IPS-NIHi7 (cell line): ENCODE measurements at regions not wholly inside any gene's neighbourhood (a gene's known extent, or its start where the extent isn't known, plus 50 kb on each side); places are given as distances from the start of the nearest gene placed in this dataset.
A peak's percentile ranks its signal among the peaks of the same experiment; 100 is the strongest.
"Not testable (repeated sequence)": the region's sequence is repeated elsewhere in the genome, so short reads cannot be mapped to it uniquely, and the experiment has no call there.

Experiments
- DNase-seq: peaks from one replicate; pipeline ENCODE4 v3.0.0; 2012; ENCODE audit warnings: mixed read lengths; ENCODE audit errors: extremely low spot score

- DNase-seq: not testable (repeated sequence)
Observed at GRCh38 chr1:143784239-143784882, 187.4 kb downstream of the FAM72C start.

- DNase-seq: not testable (repeated sequence)
Observed at GRCh38 chr1:143778178-143778577, 193.6 kb downstream of the FAM72C start.

GRCh38 chr1:143764831-143765230 lies 207.0 kb downstream of the FAM72C start:
- DNase-seq: not testable (repeated sequence)

- DNase-seq: not testable (repeated sequence)
Observed at GRCh38 chr1:143760366-143760765, 211.4 kb downstream of the FAM72C start.

GRCh38 chr1:143755961-143756360 lies 215.8 kb downstream of the FAM72C start:
- DNase-seq: not testable (repeated sequence)

GRCh38 chr1:143748906-143749305 lies 222.9 kb downstream of the FAM72C start:
- no peak for DNase-seq

GRCh38 chr1:143736562-143736961 lies 235.2 kb downstream of the FAM72C start:
- peak; percentile 6 for DNase-seq

GRCh38 chr1:143735764-143736461 lies 235.9 kb downstream of the FAM72C start:
- DNase-seq: peak; percentile 34

GRCh38 chr1:143734261-143734660 lies 237.5 kb downstream of the FAM72C start:
- not testable (repeated sequence) for DNase-seq

- not testable (repeated sequence) for DNase-seq
Observed at GRCh38 chr1:143730890-143731289, 240.9 kb downstream of the FAM72C start.

- not testable (repeated sequence) for DNase-seq
Observed at GRCh38 chr1:143729449-143730111, 242.2 kb downstream of the FAM72C start.

GRCh38 chr1:143728802-143729448 lies 242.9 kb downstream of the FAM72C start:
- not testable (repeated sequence) for DNase-seq

GRCh38 chr1:143727263-143727662 lies 244.5 kb downstream of the FAM72C start:
- DNase-seq: no peak

- DNase-seq: no peak
Observed at GRCh38 chr1:143721024-143721373, 250.8 kb downstream of the FAM72C start.

- peak; percentile 60 for DNase-seq
Observed at GRCh38 chr1:143720087-143721023, 251.4 kb downstream of the FAM72C start.

GRCh38 chr1:143718524-143718923 lies 253.3 kb downstream of the FAM72C start:
- DNase-seq: no peak

- DNase-seq: no peak
Observed at GRCh38 chr1:143718021-143718420, 253.8 kb downstream of the FAM72C start.

GRCh38 chr1:143717434-143717833 lies 254.4 kb downstream of the FAM72C start:
- no peak for DNase-seq

GRCh38 chr1:143714913-143715312 lies 256.9 kb downstream of the FAM72C start:
- not testable (repeated sequence) for DNase-seq

- DNase-seq: not testable (repeated sequence)
Observed at GRCh38 chr1:143709606-143710259, 262.1 kb downstream of the FAM72C start.

- not testable (repeated sequence) for DNase-seq
Observed at GRCh38 chr1:143702739-143703138, 269.0 kb downstream of the FAM72C start.
